CD4-positive, alpha-beta T cell (primary cell): ENCODE measurements at regions not wholly inside any gene's neighbourhood (a gene's known extent, or its start where the extent isn't known, plus 50 kb on each side); places are given as distances from the start of the nearest gene placed in this dataset.

Source experiments
- ATAC-seq: fragments of 200-7000 bp; cut with Tn5 transposase; one replicate; pipeline ENCODE4 v1.10.0; 2022; ENCODE audit warnings: mild to moderate bottlenecking; ENCODE audit not compliant: poor library complexity
- CTCF ChIA-PET: fragments of 350-600 bp; sonication (Branson Sonifier 250); formaldehyde crosslinking; loops from one replicate; lab custom pipeline; 2021; ENCODE audit warnings: antibody characterized with exemption, inconsistent platforms; lab: Charles Lee
- POLR2A ChIA-PET: fragments of 350-600 bp; sonication (Branson Sonifier 250); formaldehyde crosslinking; loops from one replicate; lab custom pipeline; 2021; ENCODE audit warnings: antibody characterized with exemption, inconsistent platforms; lab: Charles Lee
- DNase-seq, 14 experiments: peaks; one replicate each; pipeline ENCODE4 v3.0.0-alpha.2; 2013 to 2020; ENCODE audit warnings: mixed read lengths in 2 of 14
- H3K27ac ChIP-seq, 2 donors: one replicate each; pipeline versions ENCODE4 v1.5.1 to v1.7.0; 2013; ENCODE audit warnings: low read length in 2 of 2, low read depth in 1 of 2, mild to moderate bottlenecking in 1 of 2
- H3K27me3 ChIP-seq, 2 experiments: 1 replicate in 1 of 2; 2 replicates in 1 of 2; pipeline versions ENCODE4 v1.6.1 to v1.7.0; 2013; ENCODE audit warnings: low read length in 2 of 2, control low read depth in 1 of 2, mild to moderate bottlenecking in 1 of 2, moderate library complexity in 1 of 2; ENCODE audit not compliant: insufficient read depth in 2 of 2, control insufficient read depth in 1 of 2
- H3K36me3 ChIP-seq: one replicate; pipeline ENCODE4 v1.6.1; 2013; ENCODE audit warnings: low read length, control low read depth; ENCODE audit not compliant: insufficient read depth
- H3K4me1 ChIP-seq: one replicate; pipeline ENCODE4 v1.6.1; 2013; ENCODE audit warnings: low read length, control low read depth; ENCODE audit not compliant: insufficient read depth
- H3K4me3 ChIP-seq: one replicate; pipeline ENCODE4 v1.5.1; 2013; ENCODE audit warnings: mild to moderate bottlenecking, low read length, moderate library complexity
- H3K9me3 ChIP-seq, 2 experiments: 1 replicate in 1 of 2; 2 replicates in 1 of 2; pipeline versions ENCODE4 v1.6.1 to v1.7.0; 2013; ENCODE audit warnings: low read length in 2 of 2, mild to moderate bottlenecking in 2 of 2, control low read depth in 1 of 2, moderate library complexity in 1 of 2; ENCODE audit not compliant: control insufficient read depth in 1 of 2, insufficient read depth in 1 of 2
- H3K27ac Mint-ChIP-seq: one replicate; pipeline ENCODE4 v1.8.0; 2020; ENCODE audit warnings: mixed read lengths
- H3K27me3 Mint-ChIP-seq: one replicate; pipeline ENCODE4 v1.8.0; 2021; ENCODE audit warnings: mixed read lengths
- H3K36me3 Mint-ChIP-seq: one replicate; pipeline ENCODE4 v1.8.0; 2021; ENCODE audit warnings: low read depth, mixed read lengths
- H3K4me1 Mint-ChIP-seq: one replicate; pipeline ENCODE4 v1.8.0; 2021; ENCODE audit warnings: low read depth, mixed read lengths
- H3K4me3 Mint-ChIP-seq: one replicate; pipeline ENCODE4 v1.8.0; 2020; ENCODE audit warnings: mild to moderate bottlenecking, mixed read lengths
- H3K9me3 Mint-ChIP-seq: one replicate; pipeline ENCODE4 v1.8.0; 2020; ENCODE audit warnings: mixed read lengths
- CTCF ChIP-seq: fragments of 200-600 bp; IDR thresholded peaks from one replicate; pipeline ENCODE4 v1.8.0; 2022; ENCODE audit warnings: antibody characterized with exemption, mild to moderate bottlenecking
- intact Hi-C, 2 experiments: fragments of 100-400 bp; cut with DNase I in 1 of 2; cut with micrococcal nuclease in 1 of 2; formaldehyde crosslinking; loops; one replicate each; pipeline versions ENCODE4 v1.15.1 to v1.9.0; 2023 to 2025; cut with DNase I, micrococcal nuclease

GRCh38 chr2:133739039-133739438 is 170.8 kb upstream of the NCKAP5 start:
- Mint-ChIP-seq H3K27ac (no peak overlapping the region), H3K4me3 (no peak overlapping the region), H3K36me3 (no peaks in the 10 kb centered on the region), H3K9me3 (peaks cover 6% of the 10 kb centered on the region), H3K4me1 (no peaks in the 10 kb centered on the region), H3K27me3 (peaks cover 11% of the 10 kb centered on the region)
- Histone ChIP-seq H3K4me3 (no peak overlapping the region), H3K9me3 (no peaks in the 10 kb centered on the region), H3K4me1 (no peaks in the 10 kb centered on the region), H3K27ac (no peak overlapping the region), H3K36me3 (no peaks in the 10 kb centered on the region), H3K27me3 (no peaks in the 10 kb centered on the region)
- intact Hi-C loops: no loop called here
- ATAC-seq (no peak), DNase-seq (no peak)
- POLR2A ChIA-PET: no interaction called here
- CTCF ChIA-PET: no interaction called here
- no peak for TF ChIP-seq CTCF

DNA sequence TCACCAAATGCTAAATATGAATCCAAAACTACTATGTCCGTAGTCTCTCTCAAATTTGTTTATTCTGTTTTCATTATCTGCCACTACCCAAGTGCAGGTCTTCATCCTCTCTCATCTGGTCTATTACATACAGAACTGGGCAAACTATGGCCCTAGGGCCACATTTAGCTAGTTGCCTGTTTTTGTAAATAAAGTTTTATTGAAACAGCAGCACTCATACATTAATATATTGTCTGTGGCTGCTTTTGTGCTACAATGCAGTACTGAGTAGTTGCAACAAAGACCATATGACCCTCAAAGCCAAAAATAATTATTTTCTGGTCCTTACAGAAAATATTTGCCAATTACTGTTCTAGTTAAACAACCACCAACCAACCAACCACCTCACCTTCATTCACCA is 172.2 kb upstream of the NCKAP5 start:
- ChIA-PET POLR2A (no interaction called here), CTCF (no interaction called here)
- Histone ChIP-seq H3K4me3 (no peak overlapping the region), H3K4me1 (no peaks in the 10 kb centered on the region), H3K27me3 (no peaks in the 10 kb centered on the region), H3K36me3 (no peaks in the 10 kb centered on the region), H3K9me3 (no peaks in the 10 kb centered on the region), H3K27ac (no peak overlapping the region)
- Mint-ChIP-seq H3K27ac (no peak overlapping the region), H3K4me1 (no peaks in the 10 kb centered on the region), H3K4me3 (no peak overlapping the region), H3K36me3 (no peaks in the 10 kb centered on the region), H3K9me3 (peaks cover 2% of the 10 kb centered on the region), H3K27me3 (peaks cover 7% of the 10 kb centered on the region)
- intact Hi-C loops: no loop called here
- DNase-seq (no peak), ATAC-seq (no peak)
- no peak for TF ChIP-seq CTCF

DNA sequence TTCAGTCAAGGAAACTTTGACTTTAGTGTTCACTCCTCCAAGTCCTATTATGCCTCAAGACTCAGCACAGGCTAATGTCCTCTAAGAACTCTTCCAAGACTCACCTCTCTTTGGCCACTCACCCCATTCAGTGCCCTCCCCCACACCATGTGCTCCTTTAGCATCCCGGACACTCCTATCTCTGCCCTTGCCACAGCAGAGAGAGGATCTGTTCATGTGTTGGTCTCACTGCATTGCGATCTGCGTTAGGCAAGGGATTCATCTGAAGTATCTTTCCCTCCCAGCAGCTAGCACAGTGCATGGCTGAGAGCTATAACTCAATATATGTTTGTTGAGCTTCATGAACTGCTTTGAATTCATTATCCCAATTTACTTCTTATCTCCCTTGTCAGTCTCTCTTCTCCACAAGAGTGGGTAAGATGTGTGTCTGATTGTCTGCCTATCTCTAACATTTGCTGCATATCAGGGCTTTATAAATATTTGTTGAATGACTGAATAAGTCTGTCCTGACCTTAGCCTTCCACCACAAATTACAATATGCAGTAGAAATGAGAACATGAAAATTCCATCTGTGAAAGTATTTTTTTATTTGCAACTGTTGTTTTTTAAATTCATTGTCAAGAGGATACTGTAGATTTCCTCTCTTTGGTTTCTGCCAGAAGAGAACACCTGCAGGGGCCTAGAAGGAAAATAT is 179.9 kb upstream of the NCKAP5 start:
- Mint-ChIP-seq H3K27ac (no peak overlapping the region), H3K9me3 (no peaks in the 10 kb centered on the region), H3K27me3 (peaks cover 17% of the 10 kb centered on the region), H3K4me3 (no peak overlapping the region), H3K36me3 (no peaks in the 10 kb centered on the region), H3K4me1 (no peaks in the 10 kb centered on the region)
- intact Hi-C loops: no loop called here
- no peaks in the 10 kb centered on the region for H3K36me3 ChIP-seq
- DNase-seq: no peak
- no peaks in the 10 kb centered on the region for H3K9me3 ChIP-seq
- ChIA-PET CTCF (no interaction called here), POLR2A (no interaction called here)
- ATAC-seq: no peak
- H3K4me1 ChIP-seq: no peaks in the 10 kb centered on the region
- no peak overlapping the region for H3K4me3 ChIP-seq
- no peak overlapping the region for H3K27ac ChIP-seq
- no peaks in the 10 kb centered on the region for H3K27me3 ChIP-seq
- TF ChIP-seq CTCF: no peak
